Vagina (tissue), 2 donors: ENCODE measurements at regions not wholly inside any gene's neighbourhood (a gene's known extent, or its start where the extent isn't known, plus 50 kb on each side); places are given as distances from the start of the nearest gene placed in this dataset.

Experiments used
- CTCF ChIP-seq, 3 experiments: fragments of 450-650 bp in 2 of 3; fragments of 200-600 bp in 1 of 3; sonication (generic) in 1 of 3; IDR thresholded peaks; one replicate each; pipeline ENCODE4 v1.5.1; 2017 to 2019; ENCODE audit warnings: antibody characterized with exemption in 3 of 3, mild to moderate bottlenecking in 2 of 3, moderate library complexity in 2 of 3
- POLR2A ChIP-seq, 2 donors: fragments of 450-650 bp; IDR thresholded peaks; one replicate each; pipeline ENCODE4 v1.6.1; 2017; ENCODE audit warnings: antibody characterized with exemption in 2 of 2, mild to moderate bottlenecking in 2 of 2, moderate library complexity in 2 of 2
- POLR2AphosphoS5 ChIP-seq, 2 donors: sonication (generic); formaldehyde crosslinking; IDR thresholded peaks; one replicate each; pipeline ENCODE4 v1.9.0; 2017; ENCODE audit warnings: antibody characterized with exemption in 2 of 2, mild to moderate bottlenecking in 2 of 2, low read depth in 1 of 2; ENCODE audit not compliant: insufficient read depth in 1 of 2

DNA sequence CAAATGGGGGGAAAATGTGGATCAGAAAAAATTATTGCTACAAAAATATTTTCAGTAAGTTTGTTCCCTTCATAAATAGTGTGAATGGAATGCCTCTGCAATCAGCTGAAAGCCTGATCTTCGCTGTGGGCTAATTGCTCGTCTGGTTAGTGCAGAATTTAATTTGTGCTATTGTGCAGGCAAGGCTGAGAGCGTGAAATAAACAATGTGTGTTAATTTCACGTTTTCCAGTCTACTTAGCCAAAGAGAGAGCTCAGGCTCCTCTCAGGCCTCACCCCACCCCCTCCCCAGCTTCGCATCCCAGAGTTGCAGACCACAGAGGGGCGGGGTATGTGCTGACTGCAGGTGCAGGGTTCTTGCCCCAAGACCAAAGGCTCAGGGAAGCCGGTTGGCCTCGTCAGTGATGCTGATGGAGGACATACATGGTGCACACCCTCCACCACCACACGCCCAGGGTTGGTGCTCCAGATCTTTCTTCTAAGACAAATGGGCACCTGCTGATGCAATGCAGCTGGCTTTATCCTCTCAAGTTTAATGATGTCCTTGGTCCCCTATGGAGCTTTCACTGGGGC is 302.6 kb upstream of the SLC14A2 start:
- TF ChIP-seq POLR2A (IDR thresholded peaks at IDR 0.05) (no peak), CTCF (IDR thresholded peaks at IDR 0.05) (no peak), POLR2AphosphoS5 (IDR thresholded peaks at IDR 0.05; ENCODE audit: insufficient read depth in 1 of 2, low read depth in 1 of 2) (no peak)
